ENCODE measurements at regions not wholly inside any gene's neighbourhood (a gene's known extent, or its start where the extent isn't known, plus 50 kb on each side); places are given as distances from the start of the nearest gene placed in this dataset.
"Not testable (repeated sequence)": the region's sequence is repeated elsewhere in the genome, so short reads cannot be mapped to it uniquely, and the experiment has no call there.

DNA sequence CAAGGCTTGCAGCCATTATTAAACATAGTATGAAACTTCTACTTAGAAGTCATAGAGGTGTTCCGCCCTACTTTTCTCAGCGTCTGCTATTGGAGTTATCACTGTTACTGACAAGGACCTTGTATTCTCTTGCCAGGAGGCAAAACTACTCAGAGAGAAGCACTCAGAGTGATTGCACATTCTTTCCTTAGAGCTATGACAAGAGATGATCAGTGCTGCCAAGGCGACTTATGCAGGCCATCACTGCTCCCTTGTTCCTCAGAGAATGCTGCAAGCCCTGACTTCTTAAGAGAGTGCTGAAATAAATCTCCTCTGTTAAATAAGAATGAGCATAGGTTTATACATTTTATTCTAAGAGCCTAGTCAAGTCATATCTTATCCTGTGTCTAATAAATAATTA is 534.6 kb upstream of the PHF14 start:
- H3K4me3 ChIP-seq (ENCODE audit: low read depth, low read length), result no peak overlapping the region
- no peak for TF ChIP-seq MYC (IDR thresholded peaks at IDR 0.05; ENCODE audit: low read depth, low read length)
- TF ChIP-seq, protein P1, sequence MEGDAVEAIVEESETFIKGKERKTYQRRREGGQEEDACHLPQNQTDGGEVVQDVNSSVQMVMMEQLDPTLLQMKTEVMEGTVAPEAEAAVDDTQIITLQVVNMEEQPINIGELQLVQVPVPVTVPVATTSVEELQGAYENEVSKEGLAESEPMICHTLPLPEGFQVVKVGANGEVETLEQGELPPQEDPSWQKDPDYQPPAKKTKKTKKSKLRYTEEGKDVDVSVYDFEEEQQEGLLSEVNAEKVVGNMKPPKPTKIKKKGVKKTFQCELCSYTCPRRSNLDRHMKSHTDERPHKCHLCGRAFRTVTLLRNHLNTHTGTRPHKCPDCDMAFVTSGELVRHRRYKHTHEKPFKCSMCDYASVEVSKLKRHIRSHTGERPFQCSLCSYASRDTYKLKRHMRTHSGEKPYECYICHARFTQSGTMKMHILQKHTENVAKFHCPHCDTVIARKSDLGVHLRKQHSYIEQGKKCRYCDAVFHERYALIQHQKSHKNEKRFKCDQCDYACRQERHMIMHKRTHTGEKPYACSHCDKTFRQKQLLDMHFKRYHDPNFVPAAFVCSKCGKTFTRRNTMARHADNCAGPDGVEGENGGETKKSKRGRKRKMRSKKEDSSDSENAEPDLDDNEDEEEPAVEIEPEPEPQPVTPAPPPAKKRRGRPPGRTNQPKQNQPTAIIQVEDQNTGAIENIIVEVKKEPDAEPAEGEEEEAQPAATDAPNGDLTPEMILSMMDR (IDR thresholded peaks at IDR 0.05; ENCODE audit: low read depth, low read length), result no peak
- TF ChIP-seq, protein P2, sequence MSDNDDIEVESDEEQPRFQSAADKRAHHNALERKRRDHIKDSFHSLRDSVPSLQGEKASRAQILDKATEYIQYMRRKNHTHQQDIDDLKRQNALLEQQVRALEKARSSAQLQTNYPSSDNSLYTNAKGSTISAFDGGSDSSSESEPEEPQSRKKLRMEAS (IDR thresholded peaks at IDR 0.05; ENCODE audit: low read depth, low read length), result no peak
- no peak for TF ChIP-seq POLR2A (IDR thresholded peaks at IDR 0.05; ENCODE audit: extremely low read depth, insufficient read length)
- DNase-seq (ENCODE audit: low read depth), result no peak

DNA sequence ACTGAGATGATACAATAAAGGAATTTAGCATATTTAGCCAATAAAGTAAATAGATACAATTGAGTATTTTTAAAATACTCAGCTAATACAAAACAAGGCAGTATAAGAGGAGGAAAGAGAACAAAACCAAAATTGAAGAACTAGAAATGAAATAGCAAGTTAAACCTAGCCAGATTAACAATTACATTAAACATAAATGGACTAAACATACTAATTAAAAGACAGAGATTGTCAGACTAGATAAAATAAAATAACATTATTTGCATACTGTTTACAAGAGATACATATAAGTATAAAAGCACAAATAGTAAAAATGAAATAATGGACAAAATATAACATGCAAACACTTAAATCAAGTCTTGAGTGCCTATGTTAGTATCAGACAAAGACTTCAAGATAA is 517.7 kb upstream of the PHF14 start:
- H3K4me3 ChIP-seq (ENCODE audit: low read depth, low read length), result no peak overlapping the region
- TF ChIP-seq, protein P1 (IDR thresholded peaks at IDR 0.05; ENCODE audit: low read depth, low read length), result no peak
- TF ChIP-seq POLR2A (IDR thresholded peaks at IDR 0.05; ENCODE audit: extremely low read depth, insufficient read length) (no peak), MYC (IDR thresholded peaks at IDR 0.05; ENCODE audit: low read depth, low read length) (no peak)
- TF ChIP-seq, protein P2 (IDR thresholded peaks at IDR 0.05; ENCODE audit: low read depth, low read length), result no peak
- DNase-seq (ENCODE audit: low read depth), result no peak

DNA sequence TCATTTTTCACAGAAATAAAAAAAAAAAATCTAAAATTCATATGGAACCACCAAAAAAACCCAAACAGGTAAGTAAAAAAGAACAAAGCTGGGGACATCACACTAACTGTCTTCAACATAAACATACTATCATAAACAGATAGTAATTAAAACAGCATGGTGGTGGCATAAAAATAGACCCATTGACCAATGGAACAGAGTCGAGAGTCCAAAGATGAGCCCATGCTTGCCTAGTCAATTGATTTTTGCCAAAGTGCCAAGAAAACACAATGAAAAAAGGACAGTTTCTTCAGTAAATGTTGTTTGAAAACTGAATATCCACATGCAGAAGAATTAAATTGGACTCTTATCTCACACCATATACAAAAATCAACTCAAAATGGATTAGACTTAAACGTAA is 513.2 kb upstream of the PHF14 start:
- DNase-seq (ENCODE audit: low read depth), result no peak
- TF ChIP-seq, protein P1 (IDR thresholded peaks at IDR 0.05; ENCODE audit: low read depth, low read length), result no peak
- TF ChIP-seq MYC (IDR thresholded peaks at IDR 0.05; ENCODE audit: low read depth, low read length) (no peak), POLR2A (IDR thresholded peaks at IDR 0.05; ENCODE audit: extremely low read depth, insufficient read length) (no peak)
- TF ChIP-seq, protein P2 (IDR thresholded peaks at IDR 0.05; ENCODE audit: low read depth, low read length), result no peak
- no peak overlapping the region for H3K4me3 ChIP-seq (ENCODE audit: low read depth, low read length)

DNA sequence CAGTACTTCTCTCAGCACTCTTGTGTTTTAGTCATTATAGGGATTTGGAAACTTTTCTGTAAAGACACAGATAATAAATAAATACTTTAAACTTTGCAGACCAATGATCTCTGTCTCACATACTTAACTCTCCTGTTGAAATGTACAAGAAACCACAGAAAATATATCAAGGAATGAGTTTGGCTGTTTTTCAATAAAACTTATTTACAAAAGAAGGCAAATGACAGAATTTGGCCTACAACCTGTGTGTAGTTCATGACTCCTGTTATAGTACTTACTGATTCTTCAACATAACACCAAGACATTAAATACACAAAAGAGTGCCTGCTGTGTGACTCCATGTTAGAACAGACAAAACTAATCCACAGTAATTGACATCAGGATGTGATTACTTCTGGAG is 510.0 kb upstream of the PHF14 start:
- H3K4me3 ChIP-seq (ENCODE audit: low read depth, low read length), result no peak overlapping the region
- TF ChIP-seq, protein P2 (IDR thresholded peaks at IDR 0.05; ENCODE audit: low read depth, low read length), result no peak
- TF ChIP-seq POLR2A (IDR thresholded peaks at IDR 0.05; ENCODE audit: extremely low read depth, insufficient read length) (no peak), MYC (IDR thresholded peaks at IDR 0.05; ENCODE audit: low read depth, low read length) (no peak)
- TF ChIP-seq, protein P1 (IDR thresholded peaks at IDR 0.05; ENCODE audit: low read depth, low read length), result no peak
- DNase-seq (ENCODE audit: low read depth), result no peak

DNA sequence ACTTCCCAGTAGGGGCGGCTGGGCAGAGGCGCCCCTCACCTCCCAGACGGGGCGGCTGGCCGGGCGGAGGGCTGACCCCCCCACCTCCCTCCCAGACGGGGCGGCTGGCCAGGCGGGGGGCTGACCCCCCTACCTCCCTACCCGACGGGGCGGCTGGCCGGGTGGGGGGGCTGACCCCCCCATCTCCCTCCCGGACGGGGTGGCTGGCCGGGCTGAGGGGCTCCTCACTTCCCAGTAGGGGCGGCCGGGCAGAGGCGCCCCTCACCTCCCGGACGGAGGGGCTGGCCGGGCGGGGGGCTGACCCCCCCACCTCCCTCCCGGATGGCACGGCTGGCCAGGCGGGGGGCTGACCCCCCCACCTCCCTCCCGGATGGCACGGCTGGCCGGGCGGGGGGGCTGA is 508.1 kb upstream of the PHF14 start:
- not testable (repeated sequence) for DNase-seq (ENCODE audit: low read depth); H3K4me3 ChIP-seq (ENCODE audit: low read depth, low read length)

DNA sequence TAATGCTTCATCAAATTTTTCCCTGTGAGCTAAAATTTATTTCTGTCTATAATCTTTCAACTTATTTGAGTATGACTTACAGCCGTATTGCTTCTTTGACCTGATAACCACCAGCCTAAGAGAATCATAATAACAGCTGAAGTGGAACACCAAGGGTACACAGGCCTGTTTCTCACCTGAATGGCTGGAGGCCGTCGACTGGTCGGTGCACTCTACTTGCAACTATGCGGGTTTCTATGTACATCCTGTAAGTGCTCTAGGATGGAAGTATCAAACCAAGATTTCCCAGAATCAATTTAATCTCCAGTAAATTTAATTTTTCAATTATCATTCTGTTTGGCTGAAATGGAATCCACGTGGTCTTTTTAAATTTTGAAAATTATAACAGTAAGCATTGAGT is 504.8 kb upstream of the PHF14 start:
- no peak overlapping the region for H3K4me3 ChIP-seq (ENCODE audit: low read depth, low read length)
- DNase-seq (ENCODE audit: low read depth), result no peak
- TF ChIP-seq, protein P2 (IDR thresholded peaks at IDR 0.05; ENCODE audit: low read depth, low read length), result no peak
- TF ChIP-seq, protein P1 (IDR thresholded peaks at IDR 0.05; ENCODE audit: low read depth, low read length), result no peak
- TF ChIP-seq POLR2A (IDR thresholded peaks at IDR 0.05; ENCODE audit: extremely low read depth, insufficient read length) (no peak), MYC (IDR thresholded peaks at IDR 0.05; ENCODE audit: low read depth, low read length) (no peak)

All from NB4 (cell line).